A673 (cell line): ENCODE measurements at regions not wholly inside any gene's neighbourhood (a gene's known extent, or its start where the extent isn't known, plus 50 kb on each side); places are given as distances from the start of the nearest gene placed in this dataset.
"Not testable (repeated sequence)": the region's sequence is repeated elsewhere in the genome, so short reads cannot be mapped to it uniquely, and the experiment has no call there.

Source experiments
- BruUV-seq: library from RNA; stranded (reverse); fragments of 400-500 nt; replicated peaks from 2 replicates; lab custom pipeline; 2021; lab: Mats Ljungman, UMichigan
- CTCF ChIA-PET: fragments of 300-600 bp; sonication (Branson Sonifier 250); formaldehyde crosslinking; loops from one replicate; lab custom pipeline; 2022; ENCODE audit warnings: antibody characterized with exemption; lab: Charles Lee
- POLR2A ChIA-PET: fragments of 300-600 bp; sonication (Branson Sonifier 250); formaldehyde crosslinking; loops from one replicate; lab custom pipeline; 2022; ENCODE audit warnings: antibody characterized with exemption; ENCODE audit not compliant: low non-redundant PET; lab: Charles Lee
- DNase-seq: peaks from one replicate; pipeline ENCODE4 v3.0.0-alpha.2; 2015; ENCODE audit warnings: low spot score
- H3K27ac ChIP-seq: fragments of 200-600 bp; sonication (generic); 2 replicates; pipeline ENCODE4 v1.5.1; 2016; ENCODE audit warnings: mixed run types, low read depth, mild to moderate bottlenecking, mixed read lengths, antibody characterized with exemption, low read length; ENCODE audit not compliant: poor library complexity, severe bottlenecking
- H3K27me3 ChIP-seq: fragments of 200-600 bp; sonication (generic); replicated peaks from 2 replicates; pipeline ENCODE4 v1.6.1; 2017; ENCODE audit warnings: mixed run types, low read depth, mild to moderate bottlenecking, mixed read lengths, antibody characterized with exemption, low read length; ENCODE audit not compliant: insufficient read depth, poor library complexity
- H3K36me3 ChIP-seq: fragments of 200-600 bp; sonication (generic); 2 replicates; pipeline ENCODE4 v1.6.1; 2016; ENCODE audit warnings: mixed run types, mild to moderate bottlenecking, mixed read lengths, antibody characterized with exemption, low read length; ENCODE audit not compliant: insufficient read depth, poor library complexity, severe bottlenecking
- H3K4me1 ChIP-seq: fragments of 200-600 bp; sonication (generic); 2 replicates; pipeline ENCODE4 v1.6.1; 2017; ENCODE audit warnings: mixed run types, mild to moderate bottlenecking, mixed read lengths, antibody characterized with exemption, low read length; ENCODE audit not compliant: insufficient read depth, poor library complexity, severe bottlenecking
- H3K4me3 ChIP-seq: fragments of 200-600 bp; sonication (generic); 2 replicates; pipeline ENCODE4 v1.5.1; 2016; ENCODE audit warnings: low read depth, mixed run types, mild to moderate bottlenecking, mixed read lengths, low read length; ENCODE audit not compliant: poor library complexity, severe bottlenecking
- H3K9me3 ChIP-seq: fragments of 200-600 bp; sonication (generic); 2 replicates; pipeline ENCODE4 v1.6.1; 2016; ENCODE audit warnings: mixed run types, low read depth, mild to moderate bottlenecking, mixed read lengths, antibody characterized with exemption, low read length; ENCODE audit not compliant: poor library complexity, severe bottlenecking
- EZH2 ChIP-seq: fragments of 200-600 bp; sonication (generic); IDR thresholded peaks from 2 replicates; pipeline ENCODE4 v1.6.1; 2017; ENCODE audit warnings: borderline replicate concordance, low read depth, mild to moderate bottlenecking, mixed read lengths, antibody characterized with exemption, low read length; ENCODE audit not compliant: poor library complexity, severe bottlenecking
- intact Hi-C: fragments of 100-400 bp; cut with micrococcal nuclease; formaldehyde crosslinking; loops from one replicate; pipeline ENCODE4 v1.10.0; 2022; ENCODE audit not compliant: unreplicated experiment
- TF ChIP-seq, protein P1 (sequence below): fragments of 300-800, 200-600 bp; sonication (generic); conservative IDR thresholded peaks from 2 replicates; pipeline ENCODE4 v1.5.1; 2017; ENCODE audit warnings: low read depth, mild to moderate bottlenecking, antibody characterized with exemption, low read length, moderate library complexity, mixed read lengths

DNA sequence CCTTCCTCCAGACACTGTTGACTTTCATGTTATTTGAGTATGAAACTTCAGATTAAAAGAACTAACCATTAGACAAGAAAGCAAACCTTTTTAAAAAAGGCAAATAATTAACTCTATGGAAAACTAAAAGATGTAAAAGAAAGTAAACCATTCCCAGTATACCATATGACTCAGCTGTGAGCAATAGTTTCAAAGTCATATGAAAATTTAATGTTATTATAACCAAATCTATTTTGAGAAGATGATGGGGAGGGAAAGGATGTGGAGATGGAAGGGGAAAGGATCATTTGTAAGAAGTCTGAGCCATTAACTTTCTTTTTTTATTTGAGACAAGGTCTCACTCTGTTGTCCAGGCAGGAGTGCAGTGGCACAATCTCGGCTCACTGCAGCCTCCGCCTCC lies 131.8 kb downstream of the IRX5 start:
- TF ChIP-seq EZH2, result no peak
- TF ChIP-seq, protein P1, sequence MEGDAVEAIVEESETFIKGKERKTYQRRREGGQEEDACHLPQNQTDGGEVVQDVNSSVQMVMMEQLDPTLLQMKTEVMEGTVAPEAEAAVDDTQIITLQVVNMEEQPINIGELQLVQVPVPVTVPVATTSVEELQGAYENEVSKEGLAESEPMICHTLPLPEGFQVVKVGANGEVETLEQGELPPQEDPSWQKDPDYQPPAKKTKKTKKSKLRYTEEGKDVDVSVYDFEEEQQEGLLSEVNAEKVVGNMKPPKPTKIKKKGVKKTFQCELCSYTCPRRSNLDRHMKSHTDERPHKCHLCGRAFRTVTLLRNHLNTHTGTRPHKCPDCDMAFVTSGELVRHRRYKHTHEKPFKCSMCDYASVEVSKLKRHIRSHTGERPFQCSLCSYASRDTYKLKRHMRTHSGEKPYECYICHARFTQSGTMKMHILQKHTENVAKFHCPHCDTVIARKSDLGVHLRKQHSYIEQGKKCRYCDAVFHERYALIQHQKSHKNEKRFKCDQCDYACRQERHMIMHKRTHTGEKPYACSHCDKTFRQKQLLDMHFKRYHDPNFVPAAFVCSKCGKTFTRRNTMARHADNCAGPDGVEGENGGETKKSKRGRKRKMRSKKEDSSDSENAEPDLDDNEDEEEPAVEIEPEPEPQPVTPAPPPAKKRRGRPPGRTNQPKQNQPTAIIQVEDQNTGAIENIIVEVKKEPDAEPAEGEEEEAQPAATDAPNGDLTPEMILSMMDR, result no peak
- intact Hi-C loops, result no loop called here
- BruUV-seq, result no TSS peak
- no peak overlapping the region for H3K4me3 ChIP-seq
- H3K27ac ChIP-seq, result no peak overlapping the region
- H3K9me3 ChIP-seq, result no peaks in the 10 kb centered on the region
- H3K27me3 ChIP-seq, result peaks cover 16% of the 10 kb centered on the region
- H3K36me3 ChIP-seq, result no peaks in the 10 kb centered on the region
- POLR2A ChIA-PET, result no interaction called here
- CTCF ChIA-PET, result no interaction called here
- H3K4me1 ChIP-seq, result no peaks in the 10 kb centered on the region
- no peak for DNase-seq

DNA sequence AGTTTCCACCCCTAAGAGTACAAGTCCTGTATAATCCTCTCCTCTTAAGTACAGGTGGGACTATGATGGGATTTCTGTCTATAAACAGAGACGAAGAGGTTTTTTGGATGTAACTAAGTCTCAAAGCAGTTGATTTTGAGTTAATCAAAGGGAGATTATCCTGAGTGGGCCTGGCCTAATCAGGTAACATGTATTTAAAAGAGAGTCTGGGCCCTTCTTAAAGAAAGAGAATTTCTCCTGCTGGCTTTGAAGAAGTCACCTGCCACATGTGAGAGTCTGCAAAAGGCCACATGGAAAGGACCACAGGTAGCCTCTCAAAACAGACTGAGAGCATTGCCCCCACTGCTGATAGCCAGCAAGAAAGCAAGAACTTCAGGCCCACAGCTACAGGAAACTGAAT lies 142.3 kb downstream of the IRX5 start:
- no peak overlapping the region for H3K4me3 ChIP-seq
- intact Hi-C loops, result no loop called here
- no peaks in the 10 kb centered on the region for H3K36me3 ChIP-seq
- ChIA-PET POLR2A (no interaction called here), CTCF (no interaction called here)
- H3K4me1 ChIP-seq, result no peaks in the 10 kb centered on the region
- H3K27me3 ChIP-seq, result no peaks in the 10 kb centered on the region
- no peak overlapping the region for H3K27ac ChIP-seq
- H3K9me3 ChIP-seq, result no peaks in the 10 kb centered on the region
- DNase-seq, result no peak
- BruUV-seq, result no TSS peak
- TF ChIP-seq, protein P1, result no peak
- TF ChIP-seq EZH2, result no peak

DNA sequence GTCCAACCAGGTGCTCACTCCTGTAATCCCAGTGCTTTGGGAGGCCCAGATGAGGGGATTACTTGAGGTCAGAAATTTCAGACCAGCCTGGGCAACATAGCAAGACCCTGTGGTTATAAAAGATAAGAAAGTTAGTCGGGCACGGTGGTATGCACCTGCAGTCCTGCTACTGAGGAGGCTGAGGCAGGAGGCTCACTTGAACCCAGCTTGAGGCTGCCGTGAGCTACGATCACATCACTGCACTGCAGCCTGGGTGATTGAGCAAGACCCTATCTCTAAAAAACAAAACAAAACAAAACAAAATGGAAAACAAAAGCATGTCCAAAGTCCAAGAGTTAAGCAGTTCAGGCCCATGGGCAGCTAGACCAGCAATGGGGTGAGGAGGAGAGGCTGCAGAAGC lies 143.2 kb downstream of the IRX5 start:
- BruUV-seq, result no TSS peak
- CTCF ChIA-PET, result no interaction called here
- Histone ChIP-seq H3K27me3 (no peaks in the 10 kb centered on the region), H3K9me3 (no peaks in the 10 kb centered on the region), H3K27ac (no peak overlapping the region), H3K36me3 (no peaks in the 10 kb centered on the region), H3K4me3 (no peak overlapping the region), H3K4me1 (no peaks in the 10 kb centered on the region)
- intact Hi-C loops, result no loop called here
- POLR2A ChIA-PET, result no interaction called here
- DNase-seq, result no peak
- TF ChIP-seq, protein P1, result no peak
- no peak for TF ChIP-seq EZH2

DNA sequence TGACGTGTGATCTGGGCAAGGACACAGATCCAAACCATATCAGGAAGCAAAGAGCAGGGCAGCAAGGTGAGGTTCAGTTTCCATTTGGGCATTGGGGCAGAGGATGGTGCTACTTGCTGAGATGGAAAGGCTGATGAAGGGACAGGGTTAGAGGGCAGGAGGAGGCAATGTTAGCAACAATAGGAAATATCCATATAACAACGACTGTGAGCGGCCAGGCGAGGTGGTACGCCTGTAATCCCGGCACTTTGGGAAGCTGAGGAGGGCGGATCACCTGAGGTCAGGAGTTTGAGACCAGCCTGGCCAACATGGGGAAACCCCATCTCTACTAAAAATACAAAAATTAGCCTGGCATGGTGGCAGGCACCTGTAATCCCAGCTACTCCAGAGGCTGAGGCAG lies 144.5 kb downstream of the IRX5 start:
- H3K36me3 ChIP-seq, CTCF ChIA-PET, BruUV-seq, H3K9me3 ChIP-seq, H3K4me3 ChIP-seq, intact Hi-C loops, H3K4me1 ChIP-seq, H3K27ac ChIP-seq, H3K27me3 ChIP-seq, POLR2A ChIA-PET, DNase-seq: not testable (repeated sequence)
